Left ventricle myocardium inferior (tissue), 1 donor: ENCODE measurements at regions not wholly inside any gene's neighbourhood (a gene's known extent, or its start where the extent isn't known, plus 50 kb on each side); places are given as distances from the start of the nearest gene placed in this dataset.

Experiments
- DNase-seq: peaks from one replicate; pipeline ENCODE4 v3.0.0-alpha.2; 2020
- H3K27ac ChIP-seq: fragments of 200-600 bp; replicated peaks from 2 replicates; pipeline ENCODE4 v1.8.0; 2021
- H3K27me3 ChIP-seq: fragments of 200-600 bp; 2 replicates; pipeline ENCODE4 v1.8.0; 2021; ENCODE audit warnings: low read depth
- H3K36me3 ChIP-seq: fragments of 200-600 bp; 2 replicates; pipeline ENCODE4 v1.8.0; 2021
- H3K4me1 ChIP-seq: fragments of 200-600 bp; 2 replicates; pipeline ENCODE4 v1.8.0; 2021
- H3K4me3 ChIP-seq: fragments of 200-600 bp; 2 replicates; pipeline ENCODE4 v1.8.0; 2021; ENCODE audit warnings: mild to moderate bottlenecking, moderate library complexity
- H3K9me3 ChIP-seq: fragments of 200-600 bp; replicated peaks from 2 replicates; pipeline ENCODE4 v1.8.0; 2021
- intact Hi-C: fragments of 100-400 bp; cut with micrococcal nuclease; formaldehyde crosslinking; loops from one replicate; pipeline ENCODE4 v1.11.0; 2022
- TF ChIP-seq, protein P1 (sequence below): fragments of 200-600 bp; IDR thresholded peaks from 2 replicates; pipeline ENCODE4 v1.8.0; 2021; ENCODE audit warnings: antibody characterized with exemption, mild to moderate bottlenecking, borderline replicate concordance
- donor health status: DM: no; HTN: yes; CAD: no; lungs with severe emphysema.

DNA sequence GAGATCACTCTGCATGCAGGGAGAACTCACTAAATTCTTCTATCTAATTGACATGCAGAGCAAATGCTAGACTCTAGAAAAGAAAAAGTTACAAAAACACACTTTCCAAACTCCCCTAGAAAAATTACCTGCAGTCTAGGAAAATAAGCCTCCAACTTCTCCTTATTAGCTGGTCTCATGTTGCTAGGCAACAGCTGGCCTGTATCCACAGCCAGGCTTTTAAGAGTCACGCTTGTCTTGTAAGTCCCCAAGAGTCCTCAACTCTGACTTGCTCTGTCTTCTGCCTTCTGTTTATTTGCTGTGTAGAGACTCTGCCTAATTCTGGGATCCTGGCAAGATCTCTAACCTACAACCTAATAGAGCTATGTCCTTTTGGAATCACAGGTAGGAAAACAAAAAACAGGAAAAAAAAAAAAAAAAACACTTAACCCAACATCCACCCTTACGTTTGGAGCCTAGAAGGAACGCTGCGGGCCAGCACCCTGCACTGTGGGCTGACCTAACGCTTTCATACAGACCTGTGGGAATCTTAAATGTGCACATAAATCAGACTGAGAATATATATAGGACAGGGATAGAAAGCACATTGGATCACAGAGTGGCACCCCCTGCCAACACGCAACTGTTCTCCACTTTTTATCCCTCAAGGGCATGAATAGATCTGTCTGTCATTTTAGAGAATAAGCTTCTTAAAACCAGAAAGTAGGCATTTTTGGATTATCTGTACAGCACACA is 117.0 kb upstream of the PTPRZ1 start:
- Histone ChIP-seq H3K4me3 (no peak overlapping the region), H3K36me3 (no peaks in the 10 kb centered on the region), H3K4me1 (no peaks in the 10 kb centered on the region), H3K9me3 (no peaks in the 10 kb centered on the region), H3K27ac (no peak overlapping the region), H3K27me3 (peaks cover 7% of the 10 kb centered on the region)
- TF ChIP-seq, protein P1, sequence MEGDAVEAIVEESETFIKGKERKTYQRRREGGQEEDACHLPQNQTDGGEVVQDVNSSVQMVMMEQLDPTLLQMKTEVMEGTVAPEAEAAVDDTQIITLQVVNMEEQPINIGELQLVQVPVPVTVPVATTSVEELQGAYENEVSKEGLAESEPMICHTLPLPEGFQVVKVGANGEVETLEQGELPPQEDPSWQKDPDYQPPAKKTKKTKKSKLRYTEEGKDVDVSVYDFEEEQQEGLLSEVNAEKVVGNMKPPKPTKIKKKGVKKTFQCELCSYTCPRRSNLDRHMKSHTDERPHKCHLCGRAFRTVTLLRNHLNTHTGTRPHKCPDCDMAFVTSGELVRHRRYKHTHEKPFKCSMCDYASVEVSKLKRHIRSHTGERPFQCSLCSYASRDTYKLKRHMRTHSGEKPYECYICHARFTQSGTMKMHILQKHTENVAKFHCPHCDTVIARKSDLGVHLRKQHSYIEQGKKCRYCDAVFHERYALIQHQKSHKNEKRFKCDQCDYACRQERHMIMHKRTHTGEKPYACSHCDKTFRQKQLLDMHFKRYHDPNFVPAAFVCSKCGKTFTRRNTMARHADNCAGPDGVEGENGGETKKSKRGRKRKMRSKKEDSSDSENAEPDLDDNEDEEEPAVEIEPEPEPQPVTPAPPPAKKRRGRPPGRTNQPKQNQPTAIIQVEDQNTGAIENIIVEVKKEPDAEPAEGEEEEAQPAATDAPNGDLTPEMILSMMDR, result no peak
- intact Hi-C loops, result no loop called here
- DNase-seq, result no peak

DNA sequence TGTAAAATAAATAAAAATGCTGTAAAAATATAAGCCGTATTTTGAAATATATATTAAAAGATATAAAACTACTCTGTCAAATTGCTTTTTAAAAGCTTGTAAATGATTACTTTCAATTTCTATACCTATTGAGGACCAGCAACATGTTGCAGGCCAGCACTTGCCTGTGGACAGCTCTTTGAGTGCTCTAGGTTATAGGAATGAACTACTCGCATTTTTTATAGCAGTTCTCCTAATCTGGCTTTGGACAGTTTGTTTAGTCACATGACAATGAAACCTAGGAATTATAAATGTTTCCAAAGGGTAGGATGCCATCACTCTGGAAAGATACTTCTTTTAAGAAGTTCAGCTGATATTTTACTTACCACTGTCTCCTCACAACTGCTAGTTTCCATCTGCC is 117.7 kb upstream of the PTPRZ1 start:
- TF ChIP-seq, protein P1, result no peak
- Histone ChIP-seq H3K4me3 (no peak overlapping the region), H3K4me1 (no peaks in the 10 kb centered on the region), H3K27ac (no peak overlapping the region), H3K36me3 (no peaks in the 10 kb centered on the region), H3K9me3 (no peaks in the 10 kb centered on the region), H3K27me3 (peaks cover 7% of the 10 kb centered on the region)
- no peak for DNase-seq
- intact Hi-C loops, result no loop called here

DNA sequence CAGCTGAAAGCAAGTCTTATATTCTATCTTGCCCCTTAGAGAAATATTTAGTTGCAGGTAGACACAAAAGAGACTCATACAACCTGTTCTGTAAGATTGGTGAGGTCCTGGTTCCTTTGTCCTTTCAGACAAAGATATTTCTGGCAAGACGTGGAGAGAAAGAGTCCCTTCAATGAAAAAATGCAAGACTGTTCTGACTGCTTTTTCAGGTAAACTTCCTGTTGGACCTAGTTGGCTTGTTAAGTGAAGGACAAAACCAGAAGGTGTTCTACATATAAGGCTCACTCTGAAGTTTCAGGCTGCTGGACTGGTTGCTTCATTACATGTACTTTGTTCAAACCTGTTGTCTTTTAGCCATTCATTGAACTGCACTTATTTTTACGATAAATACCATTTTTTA is 119.0 kb upstream of the PTPRZ1 start:
- Histone ChIP-seq H3K4me3 (no peak overlapping the region), H3K4me1 (no peaks in the 10 kb centered on the region), H3K27ac (no peak overlapping the region), H3K9me3 (no peaks in the 10 kb centered on the region), H3K27me3 (peaks cover 7% of the 10 kb centered on the region), H3K36me3 (no peaks in the 10 kb centered on the region)
- TF ChIP-seq, protein P1, result no peak
- intact Hi-C loops, result no loop called here
- DNase-seq, result no peak

DNA sequence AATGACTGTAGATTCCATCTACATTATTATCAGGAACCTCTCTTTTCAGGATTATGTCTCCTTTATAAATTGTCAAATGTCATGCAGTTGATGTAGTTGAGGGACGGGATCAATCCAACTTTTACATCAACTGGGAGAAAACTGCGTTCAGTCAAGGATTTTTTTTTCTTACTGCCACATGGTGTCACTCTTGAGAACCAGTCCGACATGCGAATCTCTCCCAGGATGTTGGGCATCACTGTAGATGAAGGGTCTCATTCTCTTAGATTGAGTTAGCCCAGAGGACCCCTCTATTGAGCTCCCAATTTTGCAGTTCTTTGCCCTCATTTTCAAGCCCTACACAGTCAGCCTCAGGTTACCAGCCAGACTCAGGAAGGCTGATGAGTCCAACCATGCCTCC is 120.3 kb upstream of the PTPRZ1 start:
- no peak for DNase-seq
- TF ChIP-seq, protein P1, result no peak
- H3K4me3 ChIP-seq, result no peak overlapping the region
- H3K4me1 ChIP-seq, result no peaks in the 10 kb centered on the region
- intact Hi-C loops, result no loop called here
- H3K9me3 ChIP-seq, result no peaks in the 10 kb centered on the region
- peaks cover 7% of the 10 kb centered on the region for H3K27me3 ChIP-seq
- no peaks in the 10 kb centered on the region for H3K36me3 ChIP-seq
- H3K27ac ChIP-seq, result no peak overlapping the region

DNA sequence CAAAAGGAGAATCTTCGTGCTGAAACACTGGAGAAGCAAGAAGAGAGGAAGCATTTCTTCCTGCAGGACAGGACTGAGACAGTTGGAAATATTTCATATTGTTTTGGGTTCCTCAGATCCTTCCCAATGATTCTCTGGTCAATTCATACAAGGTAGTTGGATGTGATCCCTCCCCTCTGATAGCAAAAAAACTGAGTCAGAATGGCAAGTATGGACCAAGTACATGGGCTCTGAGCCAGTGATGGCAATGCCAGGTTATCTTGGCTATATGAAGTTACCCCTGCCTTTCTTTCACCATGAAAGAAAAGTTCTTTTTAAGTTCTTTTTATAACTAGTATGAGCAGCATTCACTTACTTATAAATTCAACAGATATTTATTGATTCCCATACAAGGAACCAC is 124.4 kb upstream of the PTPRZ1 start:
- intact Hi-C loops, result no loop called here
- no peaks in the 10 kb centered on the region for H3K4me1 ChIP-seq
- no peaks in the 10 kb centered on the region for H3K36me3 ChIP-seq
- H3K4me3 ChIP-seq, result no peak overlapping the region
- no peaks in the 10 kb centered on the region for H3K9me3 ChIP-seq
- no peak overlapping the region for H3K27ac ChIP-seq
- TF ChIP-seq, protein P1, result no peak
- no peak for DNase-seq
- H3K27me3 ChIP-seq, result peaks cover 7% of the 10 kb centered on the region
